ENCODE measurements at regions not wholly inside any gene's neighbourhood (a gene's known extent, or its start where the extent isn't known, plus 50 kb on each side); places are given as distances from the start of the nearest gene placed in this dataset.
"Not testable (repeated sequence)": the region's sequence is repeated elsewhere in the genome, so short reads cannot be mapped to it uniquely, and the experiment has no call there.

- Histone ChIP-seq H3K4me3 (no peak overlapping the region), H3K27ac (no peak overlapping the region), H3K36me3 (no peaks in the 10 kb centered on the region), H3K27me3 (no peaks in the 10 kb centered on the region), H3K9me3 (peaks cover 0 to 13% (median 0%) of the 10 kb centered on the region in 11 donors), H3K4me1 (no peaks in the 10 kb centered on the region)
- DNase-seq (no peak), ATAC-seq (no peak)
- TF ChIP-seq, protein P1, sequence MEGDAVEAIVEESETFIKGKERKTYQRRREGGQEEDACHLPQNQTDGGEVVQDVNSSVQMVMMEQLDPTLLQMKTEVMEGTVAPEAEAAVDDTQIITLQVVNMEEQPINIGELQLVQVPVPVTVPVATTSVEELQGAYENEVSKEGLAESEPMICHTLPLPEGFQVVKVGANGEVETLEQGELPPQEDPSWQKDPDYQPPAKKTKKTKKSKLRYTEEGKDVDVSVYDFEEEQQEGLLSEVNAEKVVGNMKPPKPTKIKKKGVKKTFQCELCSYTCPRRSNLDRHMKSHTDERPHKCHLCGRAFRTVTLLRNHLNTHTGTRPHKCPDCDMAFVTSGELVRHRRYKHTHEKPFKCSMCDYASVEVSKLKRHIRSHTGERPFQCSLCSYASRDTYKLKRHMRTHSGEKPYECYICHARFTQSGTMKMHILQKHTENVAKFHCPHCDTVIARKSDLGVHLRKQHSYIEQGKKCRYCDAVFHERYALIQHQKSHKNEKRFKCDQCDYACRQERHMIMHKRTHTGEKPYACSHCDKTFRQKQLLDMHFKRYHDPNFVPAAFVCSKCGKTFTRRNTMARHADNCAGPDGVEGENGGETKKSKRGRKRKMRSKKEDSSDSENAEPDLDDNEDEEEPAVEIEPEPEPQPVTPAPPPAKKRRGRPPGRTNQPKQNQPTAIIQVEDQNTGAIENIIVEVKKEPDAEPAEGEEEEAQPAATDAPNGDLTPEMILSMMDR (IDR thresholded peaks at IDR 0.05), result no peak
- intact Hi-C loops (cut with DNase I), result no loop called here
- WGBS, 2 donors, result 46 to 60% methylated on average over 2 of the region's 2 CpGs
These were observed 1261.1 kb downstream of the ROBO1 start for GRCh38 chr3:78506581-78507195.

- Histone ChIP-seq H3K36me3 (no peaks in the 10 kb centered on the region), H3K27ac (no peak overlapping the region), H3K27me3 (no peaks in the 10 kb centered on the region), H3K4me3 (no peak overlapping the region), H3K9me3 (peaks cover 0 to 13% (median 0%) of the 10 kb centered on the region in 11 donors), H3K4me1 (no peaks in the 10 kb centered on the region)
- ATAC-seq (no peak), DNase-seq (no peak)
- TF ChIP-seq, protein P1 (IDR thresholded peaks at IDR 0.05), result no peak
- intact Hi-C loops (cut with DNase I), result no loop called here
- 55% methylated on average over 6 of the region's 6 CpGs for WGBS, 2 donors
These were observed 1260.4 kb downstream of the ROBO1 start for GRCh38 chr3:78507196-78507984.

DNA sequence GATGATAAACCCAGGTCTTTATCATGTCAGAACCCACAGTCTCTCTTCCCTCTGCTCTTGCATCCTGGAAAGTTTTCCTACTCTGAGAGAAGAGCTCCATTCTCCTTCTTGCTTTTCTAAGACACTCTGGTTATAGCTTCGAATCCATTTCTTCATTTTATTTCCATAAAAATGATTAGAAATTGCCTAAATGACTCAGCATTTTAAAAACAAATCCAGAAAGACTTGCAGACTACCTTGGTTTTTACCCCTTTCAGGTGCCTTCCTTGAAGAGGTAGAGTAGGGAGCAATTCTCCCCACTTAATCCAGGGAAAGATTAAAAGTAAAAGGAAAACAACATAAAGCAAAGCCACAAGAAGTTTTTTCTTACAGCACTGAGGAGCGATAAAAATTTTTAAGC lies 1256.0 kb downstream of the ROBO1 start:
- TF ChIP-seq, protein P1 (IDR thresholded peaks at IDR 0.05), result no peak
- DNase-seq (no peak), ATAC-seq (no peak)
- H3K4me1 ChIP-seq, result no peaks in the 10 kb centered on the region
- no peak overlapping the region for H3K27ac ChIP-seq
- no peaks in the 10 kb centered on the region for H3K27me3 ChIP-seq
- H3K4me3 ChIP-seq, result no peak overlapping the region
- 66 to 67% methylated on average over 2 of the region's 2 CpGs for WGBS, 2 donors
- H3K9me3 ChIP-seq, result peaks cover 0 to 8% (median 0%) of the 10 kb centered on the region in 11 donors
- intact Hi-C loops (cut with DNase I), result no loop called here
- no peaks in the 10 kb centered on the region for H3K36me3 ChIP-seq

GRCh38 chr3:78512786-78513185 lies 1255.0 kb downstream of the ROBO1 start:
- H3K36me3 ChIP-seq; H3K4me1 ChIP-seq; H3K4me3 ChIP-seq; ATAC-seq; H3K27ac ChIP-seq; H3K27me3 ChIP-seq; intact Hi-C loops (cut with DNase I); H3K9me3 ChIP-seq; DNase-seq: not testable (repeated sequence)
- WGBS, 2 donors, result 71 to 79% methylated on average over 4 of the region's 4 CpGs

DNA sequence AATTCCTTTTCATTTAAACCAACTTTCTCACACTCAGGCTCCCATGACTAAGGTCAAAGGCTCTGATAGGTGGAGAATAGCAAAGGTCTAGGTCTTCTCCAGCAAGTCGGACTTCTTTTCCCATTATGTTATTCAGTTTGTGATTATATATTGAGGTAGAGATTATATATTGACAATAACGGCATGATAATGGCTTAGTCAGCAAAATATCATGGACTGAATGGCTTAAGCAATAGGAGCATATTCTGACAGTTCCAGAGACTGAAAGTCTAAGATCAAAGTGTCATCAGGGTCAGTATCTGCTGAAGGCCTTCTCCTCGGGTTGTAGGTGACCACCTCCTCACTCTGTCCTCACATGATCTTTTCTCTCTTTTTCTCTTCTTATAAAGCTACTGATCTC lies 1251.4 kb downstream of the ROBO1 start:
- Histone ChIP-seq H3K4me1 (peaks cover 0 to 3% (median 0%) of the 10 kb centered on the region in 9 donors), H3K27ac (no peak overlapping the region), H3K4me3 (no peak overlapping the region), H3K36me3 (no peaks in the 10 kb centered on the region), H3K27me3 (no peaks in the 10 kb centered on the region), H3K9me3 (peaks cover 0 to 10% (median 0%) of the 10 kb centered on the region in 11 donors)
- DNase-seq, result no peak
- 78 to 86% methylated on average over 3 of the region's 3 CpGs for WGBS, 2 donors
- intact Hi-C loops (cut with DNase I), result no loop called here
- TF ChIP-seq, protein P1 (IDR thresholded peaks at IDR 0.05), result no peak
- no peak for ATAC-seq

All from heart right ventricle (tissue), 16 donors.